IPS DF 4.7 (cell line): ENCODE measurements at regions not wholly inside any gene's neighbourhood (a gene's known extent, or its start where the extent isn't known, plus 50 kb on each side); places are given as distances from the start of the nearest gene placed in this dataset.
"Not testable (repeated sequence)": the region's sequence is repeated elsewhere in the genome, so short reads cannot be mapped to it uniquely, and the experiment has no call there.

Experiments
- DNase-seq: peaks from one replicate; pipeline ENCODE4 v3.0.0-alpha.2; 2013; ENCODE audit warnings: low spot score; ENCODE audit errors: extremely low read depth

- DNase-seq, result no peak
Observed at GRCh38 chr6:2611092-2611491, 139.6 kb downstream of the MYLK4 start.

- DNase-seq, result no peak
Observed at GRCh38 chr6:2608503-2608902, 142.2 kb downstream of the MYLK4 start.

GRCh38 chr6:2600363-2600762, 150.4 kb downstream of the MYLK4 start:
- no peak for DNase-seq

- DNase-seq, result no peak
Observed at GRCh38 chr6:2599817-2600216, 150.9 kb downstream of the MYLK4 start.

- no peak for DNase-seq
Observed at GRCh38 chr6:2598867-2599266, 151.9 kb downstream of the MYLK4 start.

- DNase-seq, result no peak
Observed at GRCh38 chr6:2597991-2598390, 152.7 kb downstream of the MYLK4 start.

- not testable (repeated sequence) for DNase-seq
Observed at GRCh38 chr6:2597457-2597856, 153.3 kb downstream of the MYLK4 start.

GRCh38 chr6:2596222-2596621, 154.5 kb downstream of the MYLK4 start:
- DNase-seq, result peak; percentile 11

- no peak for DNase-seq
Observed at GRCh38 chr6:2594868-2595267, 155.9 kb downstream of the MYLK4 start.

GRCh38 chr6:2593167-2593566, 157.6 kb downstream of the MYLK4 start:
- DNase-seq, result no peak

GRCh38 chr6:2589171-2589661, 161.5 kb downstream of the MYLK4 start:
- DNase-seq, result no peak

- DNase-seq, result no peak
Observed at GRCh38 chr6:2583459-2583858, 167.3 kb downstream of the MYLK4 start.

- no peak for DNase-seq
Observed at GRCh38 chr6:2582268-2582667, 168.5 kb downstream of the MYLK4 start.

GRCh38 chr6:2581611-2582010, 169.1 kb downstream of the MYLK4 start:
- no peak for DNase-seq

- DNase-seq, result no peak
Observed at GRCh38 chr6:2581011-2581410, 169.7 kb downstream of the MYLK4 start.

- no peak for DNase-seq
Observed at GRCh38 chr6:2579804-2580570, 170.7 kb downstream of the MYLK4 start.

- DNase-seq, result no peak
Observed at GRCh38 chr6:2579241-2579761, 171.4 kb downstream of the MYLK4 start.

GRCh38 chr6:2578767-2579166, 172.0 kb downstream of the MYLK4 start:
- DNase-seq, result no peak

- no peak for DNase-seq
Observed at GRCh38 chr6:2576499-2576898, 174.2 kb downstream of the MYLK4 start.

- no peak for DNase-seq
Observed at GRCh38 chr6:2575236-2575635, 175.5 kb downstream of the MYLK4 start.

GRCh38 chr6:2569420-2569819, 181.3 kb downstream of the MYLK4 start:
- not testable (repeated sequence) for DNase-seq

GRCh38 chr6:2566048-2566447, 184.7 kb downstream of the MYLK4 start:
- no peak for DNase-seq

GRCh38 chr6:2565499-2565898, 185.2 kb downstream of the MYLK4 start:
- DNase-seq, result no peak
